A673 (cell line): ENCODE measurements at regions not wholly inside any gene's neighbourhood (a gene's known extent, or its start where the extent isn't known, plus 50 kb on each side); places are given as distances from the start of the nearest gene placed in this dataset.
A peak's percentile ranks its signal among the peaks of the same experiment; 100 is the strongest.

ENCODE experiments used
- BruUV-seq: library from RNA; stranded (reverse); fragments of 400-500 nt; replicated peaks from 2 replicates; lab custom pipeline; 2021; lab: Mats Ljungman, UMichigan
- CTCF ChIA-PET: fragments of 300-600 bp; sonication (Branson Sonifier 250); formaldehyde crosslinking; loops from one replicate; lab custom pipeline; 2022; ENCODE audit warnings: antibody characterized with exemption; lab: Charles Lee
- POLR2A ChIA-PET: fragments of 300-600 bp; sonication (Branson Sonifier 250); formaldehyde crosslinking; loops from one replicate; lab custom pipeline; 2022; ENCODE audit warnings: antibody characterized with exemption; ENCODE audit not compliant: low non-redundant PET; lab: Charles Lee
- DNase-seq: peaks from one replicate; pipeline ENCODE4 v3.0.0-alpha.2; 2015; ENCODE audit warnings: low spot score
- H3K27ac ChIP-seq: fragments of 200-600 bp; sonication (generic); 2 replicates; pipeline ENCODE4 v1.5.1; 2016; ENCODE audit warnings: mixed run types, low read depth, mild to moderate bottlenecking, mixed read lengths, antibody characterized with exemption, low read length; ENCODE audit not compliant: poor library complexity, severe bottlenecking
- H3K27me3 ChIP-seq: fragments of 200-600 bp; sonication (generic); replicated peaks from 2 replicates; pipeline ENCODE4 v1.6.1; 2017; ENCODE audit warnings: mixed run types, low read depth, mild to moderate bottlenecking, mixed read lengths, antibody characterized with exemption, low read length; ENCODE audit not compliant: insufficient read depth, poor library complexity
- H3K36me3 ChIP-seq: fragments of 200-600 bp; sonication (generic); 2 replicates; pipeline ENCODE4 v1.6.1; 2016; ENCODE audit warnings: mixed run types, mild to moderate bottlenecking, mixed read lengths, antibody characterized with exemption, low read length; ENCODE audit not compliant: insufficient read depth, poor library complexity, severe bottlenecking
- H3K4me1 ChIP-seq: fragments of 200-600 bp; sonication (generic); 2 replicates; pipeline ENCODE4 v1.6.1; 2017; ENCODE audit warnings: mixed run types, mild to moderate bottlenecking, mixed read lengths, antibody characterized with exemption, low read length; ENCODE audit not compliant: insufficient read depth, poor library complexity, severe bottlenecking
- H3K4me3 ChIP-seq: fragments of 200-600 bp; sonication (generic); 2 replicates; pipeline ENCODE4 v1.5.1; 2016; ENCODE audit warnings: low read depth, mixed run types, mild to moderate bottlenecking, mixed read lengths, low read length; ENCODE audit not compliant: poor library complexity, severe bottlenecking
- H3K9me3 ChIP-seq: fragments of 200-600 bp; sonication (generic); 2 replicates; pipeline ENCODE4 v1.6.1; 2016; ENCODE audit warnings: mixed run types, low read depth, mild to moderate bottlenecking, mixed read lengths, antibody characterized with exemption, low read length; ENCODE audit not compliant: poor library complexity, severe bottlenecking
- CTCF ChIP-seq: fragments of 300-800, 200-600 bp; sonication (generic); conservative IDR thresholded peaks from 2 replicates; pipeline ENCODE4 v1.5.1; 2017; ENCODE audit warnings: low read depth, mild to moderate bottlenecking, antibody characterized with exemption, low read length, moderate library complexity, mixed read lengths
- EZH2 ChIP-seq: fragments of 200-600 bp; sonication (generic); IDR thresholded peaks from 2 replicates; pipeline ENCODE4 v1.6.1; 2017; ENCODE audit warnings: borderline replicate concordance, low read depth, mild to moderate bottlenecking, mixed read lengths, antibody characterized with exemption, low read length; ENCODE audit not compliant: poor library complexity, severe bottlenecking
- intact Hi-C: fragments of 100-400 bp; cut with micrococcal nuclease; formaldehyde crosslinking; loops from one replicate; pipeline ENCODE4 v1.10.0; 2022; ENCODE audit not compliant: unreplicated experiment

DNA sequence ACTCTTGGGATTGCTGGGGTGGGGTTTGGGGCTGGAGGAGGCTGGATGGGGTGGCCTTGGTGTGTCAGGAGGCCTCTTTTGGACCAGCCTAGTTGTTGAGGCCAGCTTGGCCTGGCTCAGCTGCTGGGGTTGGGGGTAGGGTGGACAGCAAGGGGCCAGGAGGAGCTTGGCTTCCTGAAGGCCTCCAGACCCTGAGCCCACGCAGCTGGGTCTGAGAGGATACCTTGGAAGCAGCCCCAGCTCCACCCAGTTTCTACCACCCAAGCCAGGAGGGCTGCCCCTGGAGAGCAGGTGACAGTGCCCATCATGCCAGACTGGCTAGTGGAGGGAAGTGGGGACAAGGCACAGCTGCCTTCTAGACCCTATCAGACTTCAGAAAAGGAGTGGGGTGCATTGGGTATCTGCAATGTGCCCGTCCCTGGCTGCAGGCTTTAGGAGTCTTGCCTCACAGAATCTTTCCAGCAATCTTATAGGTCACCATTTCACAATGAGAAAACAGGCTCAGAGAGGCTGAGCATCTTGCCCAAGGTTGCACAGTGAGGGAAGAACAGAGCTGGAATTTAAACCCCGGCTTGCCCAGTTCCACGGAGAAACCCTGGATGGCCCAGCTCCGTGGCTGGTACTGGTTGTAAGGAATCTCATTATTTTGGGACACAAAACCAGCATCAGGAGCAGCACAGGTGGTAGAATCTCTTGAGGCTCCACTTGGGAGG is 83.0 kb downstream of the LINGO1 start:
- Histone ChIP-seq H3K9me3 (no peaks in the 10 kb centered on the region), H3K4me1 (peaks cover 8% of the 10 kb centered on the region), H3K4me3 (no peak overlapping the region), H3K27me3 (no peaks in the 10 kb centered on the region), H3K27ac (no peak overlapping the region), H3K36me3 (no peaks in the 10 kb centered on the region)
- ChIA-PET POLR2A (no interaction called here), CTCF (no interaction called here)
- TF ChIP-seq CTCF (no peak), EZH2 (no peak)
- intact Hi-C loops, result no loop called here
- DNase-seq, result no peak
- no TSS peak for BruUV-seq

DNA sequence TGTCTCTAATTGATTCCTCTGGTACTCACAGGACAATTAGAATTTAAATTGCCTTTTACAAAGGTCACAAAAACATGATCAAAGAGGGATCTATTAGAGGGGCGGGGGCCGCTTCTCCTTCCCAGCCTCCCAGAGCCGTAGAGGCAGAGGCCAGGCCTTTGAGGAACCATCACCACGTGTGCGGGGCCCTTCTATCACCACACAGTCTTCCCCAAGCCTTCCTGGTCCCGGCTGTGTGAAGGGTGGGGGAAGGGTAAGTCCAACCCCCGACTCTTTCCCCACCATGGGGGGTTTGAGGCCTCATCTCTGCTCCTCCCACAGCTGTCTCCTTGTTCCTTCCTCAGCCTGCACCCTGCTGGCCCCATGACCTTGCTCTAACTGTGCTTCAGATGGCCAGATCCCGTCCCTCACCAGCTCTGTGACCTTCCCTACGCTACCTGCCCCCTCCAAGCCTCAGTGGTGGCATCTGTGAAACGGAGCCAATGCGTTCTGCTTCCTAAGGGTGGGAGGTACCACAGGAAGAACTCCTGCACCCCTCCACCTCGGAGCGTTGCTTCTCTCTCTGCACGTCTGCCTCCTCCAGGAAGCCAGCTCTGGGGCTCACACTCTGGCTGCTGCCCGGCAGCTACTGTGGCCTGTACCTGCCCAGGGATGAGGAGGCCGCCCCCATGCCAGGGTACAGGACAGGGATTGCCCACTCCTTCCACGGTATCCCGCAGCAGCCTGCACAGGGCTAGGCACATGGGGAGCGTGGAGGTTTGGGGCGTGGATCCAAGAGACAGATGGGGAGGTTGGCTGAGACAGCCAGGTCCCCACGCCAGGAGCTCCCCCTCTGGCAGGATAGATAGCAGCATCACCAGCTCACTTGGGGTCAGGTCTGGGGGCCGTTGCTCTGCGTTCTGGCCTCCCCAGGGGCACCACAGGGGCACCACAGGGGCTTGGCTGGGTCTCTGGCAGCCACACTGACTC is 83.8 kb downstream of the LINGO1 start:
- CTCF ChIA-PET, result interaction anchor here (0.7 kb wide), 1 partner anchor 430 kb away, joined by 3 read pairs; no protein-coding TSS in a partner anchor
- Histone ChIP-seq H3K27ac (no peak overlapping the region), H3K9me3 (no peaks in the 10 kb centered on the region), H3K4me3 (no peak overlapping the region), H3K36me3 (no peaks in the 10 kb centered on the region), H3K27me3 (no peaks in the 10 kb centered on the region), H3K4me1 (peaks cover 8% of the 10 kb centered on the region)
- no TSS peak for BruUV-seq
- no peak for DNase-seq
- no peak for TF ChIP-seq EZH2
- TF ChIP-seq CTCF, result 0 out of 2 replicates have a peak, but pooled peaks have one; percentile 13
- POLR2A ChIA-PET, result no interaction called here
- intact Hi-C loops, result no loop called here

DNA sequence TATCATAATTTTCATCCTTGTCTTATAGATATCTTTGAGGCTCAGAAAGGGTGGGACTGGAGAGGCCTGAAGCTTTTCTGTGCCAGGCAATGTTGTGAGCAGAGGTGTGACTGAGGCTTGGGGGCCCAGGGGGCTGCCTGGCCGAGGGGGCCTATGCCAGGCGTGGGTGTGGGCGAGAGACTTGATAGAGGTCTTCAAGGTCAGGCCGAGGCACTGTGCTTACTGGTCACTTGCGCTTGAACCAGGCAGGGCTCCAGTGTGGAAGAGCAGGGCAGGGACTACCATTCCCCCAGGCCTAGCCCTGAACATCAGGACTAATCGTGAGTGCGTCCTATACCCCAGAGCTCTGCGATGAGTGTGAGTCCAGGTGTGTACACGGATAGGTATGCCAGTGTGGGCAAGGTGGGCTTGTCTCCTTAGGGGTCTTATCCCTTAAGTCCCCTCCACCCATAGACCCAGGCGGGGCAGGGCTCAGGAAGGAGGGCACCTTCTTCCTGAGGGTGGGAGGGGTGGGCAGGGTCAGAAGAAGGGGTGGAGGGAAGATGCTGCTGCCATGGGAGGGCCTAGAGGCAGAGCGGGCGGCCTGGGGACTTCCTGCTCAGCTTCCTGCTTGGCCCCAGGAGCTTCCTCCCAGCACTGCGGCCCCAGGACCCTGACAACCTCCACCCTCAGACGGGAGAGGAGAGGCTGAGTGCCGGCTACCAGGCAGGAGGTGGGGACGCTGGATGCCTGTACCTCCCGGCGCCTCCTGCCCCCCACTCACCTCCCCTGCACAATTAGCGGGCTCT is 84.7 kb downstream of the LINGO1 start:
- H3K27ac ChIP-seq, result no peak overlapping the region

More for the DNA sequence above, 84.7 kb downstream of the LINGO1 start:
- Histone ChIP-seq H3K36me3 (no peaks in the 10 kb centered on the region), H3K4me3 (no peak overlapping the region), H3K4me1 (peaks cover 9% of the 10 kb centered on the region), H3K9me3 (no peaks in the 10 kb centered on the region), H3K27me3 (no peaks in the 10 kb centered on the region)
- no TSS peak for BruUV-seq
- no peak for TF ChIP-seq CTCF
- TF ChIP-seq EZH2, result no peak
- POLR2A ChIA-PET, result no interaction called here
- intact Hi-C loops, result no loop called here
- CTCF ChIA-PET, result interaction anchor here (0.7 kb wide), 1 partner anchor 429 kb away, joined by 3 read pairs; no protein-coding TSS in a partner anchor
- peak; percentile 34 for DNase-seq
